ENCODE measurements at regions not wholly inside any gene's neighbourhood (a gene's known extent, or its start where the extent isn't known, plus 50 kb on each side); places are given as distances from the start of the nearest gene placed in this dataset.

GRCh38 chr9:16118043-16118442 lies 565.2 kb downstream of the CCDC171 start:
- no peak for TF ChIP-seq HMG20A (CRISPR knock-in tag; conservative IDR thresholded peaks at IDR 0.05)
- no peak for TF ChIP-seq TCF7 (IDR thresholded peaks at IDR 0.05; ENCODE audit: borderline replicate concordance)
- no peak for TF ChIP-seq HCFC1 (IDR thresholded peaks at IDR 0.05; ENCODE audit: low read depth, low read length)
- TF ChIP-seq, protein P1, sequence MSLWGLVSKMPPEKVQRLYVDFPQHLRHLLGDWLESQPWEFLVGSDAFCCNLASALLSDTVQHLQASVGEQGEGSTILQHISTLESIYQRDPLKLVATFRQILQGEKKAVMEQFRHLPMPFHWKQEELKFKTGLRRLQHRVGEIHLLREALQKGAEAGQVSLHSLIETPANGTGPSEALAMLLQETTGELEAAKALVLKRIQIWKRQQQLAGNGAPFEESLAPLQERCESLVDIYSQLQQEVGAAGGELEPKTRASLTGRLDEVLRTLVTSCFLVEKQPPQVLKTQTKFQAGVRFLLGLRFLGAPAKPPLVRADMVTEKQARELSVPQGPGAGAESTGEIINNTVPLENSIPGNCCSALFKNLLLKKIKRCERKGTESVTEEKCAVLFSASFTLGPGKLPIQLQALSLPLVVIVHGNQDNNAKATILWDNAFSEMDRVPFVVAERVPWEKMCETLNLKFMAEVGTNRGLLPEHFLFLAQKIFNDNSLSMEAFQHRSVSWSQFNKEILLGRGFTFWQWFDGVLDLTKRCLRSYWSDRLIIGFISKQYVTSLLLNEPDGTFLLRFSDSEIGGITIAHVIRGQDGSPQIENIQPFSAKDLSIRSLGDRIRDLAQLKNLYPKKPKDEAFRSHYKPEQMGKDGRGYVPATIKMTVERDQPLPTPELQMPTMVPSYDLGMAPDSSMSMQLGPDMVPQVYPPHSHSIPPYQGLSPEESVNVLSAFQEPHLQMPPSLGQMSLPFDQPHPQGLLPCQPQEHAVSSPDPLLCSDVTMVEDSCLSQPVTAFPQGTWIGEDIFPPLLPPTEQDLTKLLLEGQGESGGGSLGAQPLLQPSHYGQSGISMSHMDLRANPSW (CRISPR knock-in tag; IDR thresholded peaks at IDR 0.05), result no peak
- TF ChIP-seq ZNF311 (CRISPR knock-in tag; IDR thresholded peaks at IDR 0.05), result no peak
- TF ChIP-seq CCAR2 (IDR thresholded peaks at IDR 0.05; ENCODE audit: low read depth, low read length), result no peak
- no peak for TF ChIP-seq NONO (IDR thresholded peaks at IDR 0.05; ENCODE audit: low read depth in 2 of 2, low read length in 1 of 2)

All from K562 (cell line).